ENCODE measurements at regions not wholly inside any gene's neighbourhood (a gene's known extent, or its start where the extent isn't known, plus 50 kb on each side); places are given as distances from the start of the nearest gene placed in this dataset.

GRCh38 chr3:187450431-187451190, 82.4 kb downstream of the RTP4 start:
- DNase-seq (no peak), ATAC-seq (no peak)
- H3K36me3 ChIP-seq (replicated peaks in 1 of 2; ENCODE audit: insufficient read depth in 1 of 2, low read depth in 2 of 2) = no peaks in the 10 kb centered on the region
- H3K27me3 ChIP-seq = no peaks in the 10 kb centered on the region
- TF ChIP-seq POLR2A (IDR thresholded peaks at IDR 0.05) = no peak
- TF ChIP-seq CTCF (IDR thresholded peaks at IDR 0.05) = no peak
- H3K9me3 ChIP-seq = no peaks in the 10 kb centered on the region
- WGBS, 2 donors = 49 to 63% methylated on average over 7 of the region's 7 CpGs
- no peak overlapping the region for H3K4me3 ChIP-seq
- H3K27ac ChIP-seq = no peak overlapping the region
- H3K4me1 ChIP-seq = no peaks in the 10 kb centered on the region
- intact Hi-C loops (cut with DNase I) = no loop called here

DNA sequence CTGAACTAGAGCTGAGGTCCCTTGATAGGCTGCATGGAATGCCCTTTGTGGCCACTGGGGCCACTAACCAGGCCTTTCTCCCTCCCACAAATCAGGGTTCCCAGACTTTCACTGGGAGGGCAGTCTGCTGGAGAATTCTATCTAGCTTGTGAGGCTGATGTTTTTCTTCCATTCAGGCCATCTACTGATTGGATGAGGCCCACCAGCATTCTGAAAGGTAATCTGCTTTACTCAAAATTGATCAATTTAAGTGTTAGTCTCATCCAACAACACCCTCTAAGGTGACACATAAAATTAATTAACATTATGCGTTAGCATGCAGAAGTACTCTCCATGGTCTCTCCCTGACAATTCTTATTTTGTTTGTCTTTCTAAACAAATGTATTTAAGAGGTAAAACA, 80.5 kb downstream of the RTP4 start:
- WGBS, 2 donors = 67 to 69% methylated on average over 1 of the region's 1 CpG
- no peaks in the 10 kb centered on the region for H3K27me3 ChIP-seq
- H3K36me3 ChIP-seq (replicated peaks in 1 of 2; ENCODE audit: insufficient read depth in 1 of 2, low read depth in 2 of 2) = no peaks in the 10 kb centered on the region
- TF ChIP-seq CTCF (IDR thresholded peaks at IDR 0.05) = no peak
- no peak for TF ChIP-seq POLR2A (IDR thresholded peaks at IDR 0.05)
- ATAC-seq (no peak), DNase-seq (no peak)
- H3K27ac ChIP-seq = no peak overlapping the region
- H3K4me3 ChIP-seq = no peak overlapping the region
- intact Hi-C loops (cut with DNase I) = no loop called here
- H3K4me1 ChIP-seq = no peaks in the 10 kb centered on the region
- H3K9me3 ChIP-seq = no peaks in the 10 kb centered on the region

DNA sequence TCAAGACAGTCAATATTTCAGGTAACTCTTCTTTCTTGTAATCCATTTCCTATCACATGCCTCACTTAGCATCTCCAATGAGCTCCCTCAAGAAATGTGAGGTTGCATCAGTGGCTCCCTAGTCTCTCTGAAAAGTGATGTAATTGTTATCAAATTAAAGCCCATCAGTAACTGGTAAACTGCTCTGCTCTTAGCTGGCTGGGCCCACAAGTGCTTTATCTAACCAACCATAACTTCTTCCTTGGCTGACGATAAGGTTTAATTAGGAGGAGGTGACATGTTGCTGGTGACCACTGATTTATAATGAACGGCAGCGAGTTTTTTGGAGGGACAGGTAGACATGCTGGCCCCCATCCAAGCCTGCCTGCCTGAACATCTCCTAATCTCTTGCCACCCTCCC, 79.6 kb downstream of the RTP4 start:
- no peaks in the 10 kb centered on the region for H3K9me3 ChIP-seq
- no peak overlapping the region for H3K27ac ChIP-seq
- H3K27me3 ChIP-seq = no peaks in the 10 kb centered on the region
- WGBS, 2 donors = 77 to 91% methylated on average over 3 of the region's 3 CpGs
- DNase-seq (peak in 1 of 4 donors; percentile 6), ATAC-seq (no peak)
- no peaks in the 10 kb centered on the region for H3K4me1 ChIP-seq
- no peak overlapping the region for H3K4me3 ChIP-seq
- TF ChIP-seq POLR2A (IDR thresholded peaks at IDR 0.05) = no peak
- no peak for TF ChIP-seq CTCF (IDR thresholded peaks at IDR 0.05)
- intact Hi-C loops (cut with DNase I) = no loop called here
- no peaks in the 10 kb centered on the region for H3K36me3 ChIP-seq (replicated peaks in 1 of 2; ENCODE audit: insufficient read depth in 1 of 2, low read depth in 2 of 2)

GRCh38 chr3:187445356-187445755, 77.2 kb downstream of the RTP4 start:
- 31 to 71% methylated on average over 1 to 2 of the region's 2 CpGs for WGBS, 2 donors
- intact Hi-C loops (cut with DNase I) = no loop called here
- no peaks in the 10 kb centered on the region for H3K4me1 ChIP-seq
- H3K9me3 ChIP-seq = no peaks in the 10 kb centered on the region
- H3K4me3 ChIP-seq = no peak overlapping the region
- no peaks in the 10 kb centered on the region for H3K27me3 ChIP-seq
- no peak for TF ChIP-seq POLR2A (IDR thresholded peaks at IDR 0.05)
- no peak for TF ChIP-seq CTCF (IDR thresholded peaks at IDR 0.05)
- ATAC-seq (no peak), DNase-seq (no peak)
- H3K36me3 ChIP-seq (replicated peaks in 1 of 2; ENCODE audit: insufficient read depth in 1 of 2, low read depth in 2 of 2) = no peaks in the 10 kb centered on the region
- H3K27ac ChIP-seq = no peak overlapping the region

DNA sequence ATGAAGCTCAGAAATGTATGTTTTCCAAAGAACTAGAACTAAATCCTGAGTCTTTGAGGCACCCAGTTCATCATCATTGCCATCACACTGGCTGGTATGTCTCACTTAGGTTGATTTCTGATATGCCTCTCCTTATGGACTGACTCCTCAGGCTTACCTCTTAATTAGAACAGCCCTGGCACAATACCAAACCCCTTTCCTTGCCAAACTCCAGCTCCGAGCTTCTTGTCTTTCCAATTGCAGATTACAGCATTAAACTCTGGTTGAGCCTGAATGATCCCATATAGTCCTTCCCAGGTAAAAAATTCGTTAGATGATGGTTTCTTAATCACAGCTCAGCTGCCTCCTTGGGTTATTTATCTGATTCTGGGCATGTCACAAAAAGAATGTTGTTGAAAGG, 66.3 kb downstream of the RTP4 start:
- intact Hi-C loops (cut with DNase I) = no loop called here
- no peaks in the 10 kb centered on the region for H3K36me3 ChIP-seq (replicated peaks in 1 of 2; ENCODE audit: insufficient read depth in 1 of 2, low read depth in 2 of 2)

More for the DNA sequence above, 66.3 kb downstream of the RTP4 start:
- no peaks in the 10 kb centered on the region for H3K27me3 ChIP-seq
- no peaks in the 10 kb centered on the region for H3K4me1 ChIP-seq
- DNase-seq (no peak), ATAC-seq (no peak)
- TF ChIP-seq POLR2A (IDR thresholded peaks at IDR 0.05) (no peak), CTCF (IDR thresholded peaks at IDR 0.05) (no peak)
- no peaks in the 10 kb centered on the region for H3K9me3 ChIP-seq
- H3K4me3 ChIP-seq = no peak overlapping the region
- WGBS, 2 donors = 27 to 28% methylated on average over 2 of the region's 2 CpGs
- no peak overlapping the region for H3K27ac ChIP-seq

Measured in body of pancreas (tissue), 4 donors.